ENCODE measurements at regions not wholly inside any gene's neighbourhood (a gene's known extent, or its start where the extent isn't known, plus 50 kb on each side); places are given as distances from the start of the nearest gene placed in this dataset.
A peak's percentile ranks its signal among the peaks of the same experiment; 100 is the strongest.

DNA sequence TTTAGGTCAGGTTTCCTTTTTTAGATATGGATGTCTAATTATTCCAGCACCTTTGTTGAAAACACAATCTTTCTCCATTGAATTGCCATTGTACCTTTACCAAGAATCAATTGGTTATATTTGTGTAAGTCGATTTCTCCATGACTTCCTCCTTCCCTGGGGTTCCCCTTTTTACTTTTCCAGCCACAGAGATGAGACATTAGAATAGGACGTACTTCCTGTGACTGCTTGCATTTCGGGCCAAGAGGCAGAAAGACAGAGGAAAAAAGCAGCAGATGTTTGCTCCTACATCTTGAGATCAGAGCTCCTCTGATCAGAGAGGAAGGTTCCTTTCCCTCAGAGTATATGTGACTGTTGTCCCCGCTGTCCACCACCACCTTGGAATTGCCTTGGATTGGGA, 453.7 kb upstream of the RGS6 start:
- no peaks in the 10 kb centered on the region for H3K27me3 ChIP-seq (replicated peaks in 1 of 7)
- H3K4me1 ChIP-seq = peaks cover 8 to 77% (median 30%) of the 10 kb centered on the region in 6 donors
- no peak for DNase-seq
- peak overlapping the region; percentile 39 to 82 (median 54) for H3K27ac ChIP-seq
- H3K36me3 ChIP-seq = peaks cover 0 to 2% (median 0%) of the 10 kb centered on the region in 6 donors
- TF ChIP-seq CTCF (IDR thresholded peaks at IDR 0.05 in 8 of 11, conservative IDR thresholded peaks at IDR 0.05 in 3 of 11) (no peak), POLR2AphosphoS5 (IDR thresholded peaks at IDR 0.05) (peak in 1 of 3 donors; percentile 41), POLR2A (IDR thresholded peaks at IDR 0.05) (no peak)
- intact Hi-C loops (cut with DNase I; ENCODE audit: low total_unique reads) = no loop called here
- H3K4me3 ChIP-seq = no peak overlapping the region
- WGBS, 5 donors = 21 to 30% (median 22%) methylated on average over 4 of the region's 4 CpGs
- H3K9me3 ChIP-seq = no peaks in the 10 kb centered on the region

GRCh38 chr14:71481021-71481654, 451.1 kb upstream of the RGS6 start:
- no peak for TF ChIP-seq POLR2A (IDR thresholded peaks at IDR 0.05)
- no peak for TF ChIP-seq CTCF (IDR thresholded peaks at IDR 0.05 in 8 of 11, conservative IDR thresholded peaks at IDR 0.05 in 3 of 11)
- no peak for TF ChIP-seq POLR2AphosphoS5 (IDR thresholded peaks at IDR 0.05)
- intact Hi-C loops (cut with DNase I; ENCODE audit: low total_unique reads) = no loop called here

DNA sequence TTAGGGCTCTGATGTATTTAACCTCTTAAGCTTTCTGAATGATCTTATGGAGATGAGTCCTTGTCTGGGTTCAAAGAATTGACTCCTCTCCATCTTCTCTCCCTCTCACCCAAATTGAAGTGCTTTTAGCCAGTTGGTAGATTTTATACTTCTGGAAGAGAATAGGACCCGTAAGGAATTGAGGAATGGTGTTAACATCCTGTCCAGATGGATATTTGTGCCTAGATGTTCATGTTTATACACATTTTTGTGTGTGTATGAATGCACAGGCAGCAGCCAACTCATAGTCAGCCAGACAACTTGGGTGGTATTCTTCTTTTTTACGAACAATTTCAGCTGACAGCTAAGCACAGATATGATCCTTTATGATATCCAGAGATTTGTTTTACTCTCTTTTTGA, 449.6 kb upstream of the RGS6 start:
- intact Hi-C loops (cut with DNase I; ENCODE audit: low total_unique reads) = no loop called here
- 75 to 91% (median 89%) methylated on average over 2 of the region's 2 CpGs for WGBS, 5 donors
- Histone ChIP-seq H3K4me3 (no peak overlapping the region), H3K36me3 (peaks cover 0 to 11% (median 0%) of the 10 kb centered on the region in 6 donors), H3K27ac (no peak overlapping the region), H3K27me3 (replicated peaks in 1 of 7) (no peaks in the 10 kb centered on the region), H3K4me1 (peaks cover 8 to 57% (median 14%) of the 10 kb centered on the region in 6 donors), H3K9me3 (no peaks in the 10 kb centered on the region)
- no peak for TF ChIP-seq POLR2AphosphoS5 (IDR thresholded peaks at IDR 0.05)
- no peak for TF ChIP-seq POLR2A (IDR thresholded peaks at IDR 0.05)
- TF ChIP-seq CTCF (IDR thresholded peaks at IDR 0.05 in 8 of 11, conservative IDR thresholded peaks at IDR 0.05 in 3 of 11) = no peak
- no peak for DNase-seq

More at GRCh38 chr14:71481021-71481654, 451.1 kb upstream of the RGS6 start:
- Histone ChIP-seq H3K27me3 (replicated peaks in 1 of 7) (no peaks in the 10 kb centered on the region), H3K36me3 (peaks cover 0 to 6% (median 0%) of the 10 kb centered on the region in 6 donors), H3K4me1 (peaks cover 8 to 55% (median 17%) of the 10 kb centered on the region in 6 donors), H3K27ac (no peak overlapping the region), H3K9me3 (no peaks in the 10 kb centered on the region), H3K4me3 (no peak overlapping the region)
- DNase-seq = no peak
- WGBS, 5 donors = 83 to 90% (median 85%) methylated on average over 4 of the region's 4 CpGs

DNA sequence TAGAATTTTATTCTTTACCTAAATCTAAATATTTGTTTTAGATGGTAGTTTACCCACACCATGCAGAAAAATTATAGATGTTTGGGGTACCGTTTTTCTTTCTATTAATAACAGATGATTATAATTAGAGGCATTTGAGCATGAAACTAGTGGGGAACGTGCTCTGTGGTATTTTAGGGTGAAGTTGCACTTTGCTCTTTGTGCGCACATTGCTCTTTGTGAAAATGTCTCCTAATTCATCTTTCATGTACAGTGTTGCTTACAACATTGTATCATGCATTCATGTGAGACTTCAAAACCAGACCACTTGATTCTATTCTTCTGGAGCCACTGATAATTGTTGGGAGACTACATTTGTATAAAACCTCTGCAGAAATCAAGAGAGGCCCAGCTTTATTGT, 449.1 kb upstream of the RGS6 start:
- H3K36me3 ChIP-seq = peaks cover 0 to 11% (median 0%) of the 10 kb centered on the region in 6 donors
- no peaks in the 10 kb centered on the region for H3K27me3 ChIP-seq (replicated peaks in 1 of 7)
- no peak for DNase-seq
- WGBS, 5 donors = 87 to 94% (median 88%) methylated on average over 3 of the region's 3 CpGs
- TF ChIP-seq POLR2AphosphoS5 (IDR thresholded peaks at IDR 0.05) (no peak), POLR2A (IDR thresholded peaks at IDR 0.05) (no peak), CTCF (IDR thresholded peaks at IDR 0.05 in 8 of 11, conservative IDR thresholded peaks at IDR 0.05 in 3 of 11) (no peak)
- H3K9me3 ChIP-seq = no peaks in the 10 kb centered on the region
- peaks cover 8 to 57% (median 11%) of the 10 kb centered on the region in 6 donors for H3K4me1 ChIP-seq
- no peak overlapping the region for H3K27ac ChIP-seq
- intact Hi-C loops (cut with DNase I; ENCODE audit: low total_unique reads) = no loop called here
- H3K4me3 ChIP-seq = no peak overlapping the region
